ENCODE measurements at regions not wholly inside any gene's neighbourhood (a gene's known extent, or its start where the extent isn't known, plus 50 kb on each side); places are given as distances from the start of the nearest gene placed in this dataset.

DNA sequence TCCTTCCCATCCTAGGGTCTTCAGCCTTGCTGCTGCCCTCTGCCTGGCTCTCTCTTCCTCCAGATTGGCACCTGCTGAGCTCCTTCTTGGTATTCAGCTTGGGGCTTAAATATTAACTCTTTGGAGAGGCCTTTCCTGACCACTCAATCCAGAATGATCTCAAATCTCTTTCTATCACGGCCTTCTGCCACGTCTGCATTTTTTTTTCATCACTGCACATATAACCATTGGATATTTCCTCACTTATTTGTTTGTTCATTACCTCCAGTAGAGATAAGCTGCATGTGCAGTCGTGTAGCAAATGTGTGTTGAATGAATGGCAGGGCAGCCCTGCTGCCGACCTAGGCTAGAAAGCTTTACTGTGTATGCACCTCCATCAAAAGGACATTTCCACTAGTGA is 51.6 kb upstream of the MPP7 start:
- DNase-seq = no peak
- no peaks in the 10 kb centered on the region for H3K27me3 ChIP-seq

GRCh38 chr10:28355376-28355775 is 52.5 kb upstream of the MPP7 start:
- no peak overlapping the region for H3K4me3 ChIP-seq
- no peak for DNase-seq
- no peaks in the 10 kb centered on the region for H3K9me3 ChIP-seq
- WGBS, 2 donors = 58 to 77% methylated on average over 2 of the region's 2 CpGs
- no peaks in the 10 kb centered on the region for H3K36me3 ChIP-seq
- no peaks in the 10 kb centered on the region for H3K4me1 ChIP-seq
- H3K27ac ChIP-seq = no peak overlapping the region
- TF ChIP-seq, protein P1, sequence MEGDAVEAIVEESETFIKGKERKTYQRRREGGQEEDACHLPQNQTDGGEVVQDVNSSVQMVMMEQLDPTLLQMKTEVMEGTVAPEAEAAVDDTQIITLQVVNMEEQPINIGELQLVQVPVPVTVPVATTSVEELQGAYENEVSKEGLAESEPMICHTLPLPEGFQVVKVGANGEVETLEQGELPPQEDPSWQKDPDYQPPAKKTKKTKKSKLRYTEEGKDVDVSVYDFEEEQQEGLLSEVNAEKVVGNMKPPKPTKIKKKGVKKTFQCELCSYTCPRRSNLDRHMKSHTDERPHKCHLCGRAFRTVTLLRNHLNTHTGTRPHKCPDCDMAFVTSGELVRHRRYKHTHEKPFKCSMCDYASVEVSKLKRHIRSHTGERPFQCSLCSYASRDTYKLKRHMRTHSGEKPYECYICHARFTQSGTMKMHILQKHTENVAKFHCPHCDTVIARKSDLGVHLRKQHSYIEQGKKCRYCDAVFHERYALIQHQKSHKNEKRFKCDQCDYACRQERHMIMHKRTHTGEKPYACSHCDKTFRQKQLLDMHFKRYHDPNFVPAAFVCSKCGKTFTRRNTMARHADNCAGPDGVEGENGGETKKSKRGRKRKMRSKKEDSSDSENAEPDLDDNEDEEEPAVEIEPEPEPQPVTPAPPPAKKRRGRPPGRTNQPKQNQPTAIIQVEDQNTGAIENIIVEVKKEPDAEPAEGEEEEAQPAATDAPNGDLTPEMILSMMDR (IDR thresholded peaks at IDR 0.05) = no peak
- TF ChIP-seq POLR2A (IDR thresholded peaks at IDR 0.05) = no peak
- intact Hi-C loops (cut with DNase I) = no loop called here
- H3K27me3 ChIP-seq = peaks cover 0 to 6% (median 0%) of the 10 kb centered on the region in 4 donors

More for the DNA sequence above, 51.6 kb upstream of the MPP7 start:
- H3K27ac ChIP-seq = no peak overlapping the region
- 62 to 71% methylated on average over 4 of the region's 4 CpGs for WGBS, 2 donors
- H3K4me3 ChIP-seq = no peak overlapping the region
- TF ChIP-seq, protein P1 (IDR thresholded peaks at IDR 0.05) = no peak
- TF ChIP-seq POLR2A (IDR thresholded peaks at IDR 0.05) = no peak
- no peaks in the 10 kb centered on the region for H3K36me3 ChIP-seq
- H3K9me3 ChIP-seq = no peaks in the 10 kb centered on the region
- intact Hi-C loops (cut with DNase I) = no loop called here
- no peaks in the 10 kb centered on the region for H3K4me1 ChIP-seq

DNA sequence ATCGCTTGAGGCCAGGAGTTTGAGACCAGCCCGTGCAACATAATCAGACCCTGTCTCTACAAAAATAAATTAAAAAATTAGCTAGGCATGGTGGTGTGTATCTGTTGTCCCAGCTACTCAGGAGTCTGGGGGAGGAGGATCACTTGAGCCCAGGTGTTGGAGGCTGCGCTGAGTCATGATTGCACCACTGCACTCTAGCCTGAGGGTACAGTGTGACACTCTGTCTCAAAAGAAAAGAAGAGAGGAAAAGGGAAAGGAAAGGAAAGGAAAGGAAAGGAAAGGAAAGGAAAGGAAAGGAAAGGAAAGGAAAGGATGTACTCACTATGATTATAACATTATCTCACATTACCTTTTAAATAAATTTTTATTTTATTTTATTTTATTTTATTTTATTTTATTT is 56.5 kb upstream of the MPP7 start:
- H3K4me1 ChIP-seq = no peaks in the 10 kb centered on the region
- 82 to 91% methylated on average over 3 of the region's 3 CpGs for WGBS, 2 donors
- intact Hi-C loops (cut with DNase I) = no loop called here

DNA sequence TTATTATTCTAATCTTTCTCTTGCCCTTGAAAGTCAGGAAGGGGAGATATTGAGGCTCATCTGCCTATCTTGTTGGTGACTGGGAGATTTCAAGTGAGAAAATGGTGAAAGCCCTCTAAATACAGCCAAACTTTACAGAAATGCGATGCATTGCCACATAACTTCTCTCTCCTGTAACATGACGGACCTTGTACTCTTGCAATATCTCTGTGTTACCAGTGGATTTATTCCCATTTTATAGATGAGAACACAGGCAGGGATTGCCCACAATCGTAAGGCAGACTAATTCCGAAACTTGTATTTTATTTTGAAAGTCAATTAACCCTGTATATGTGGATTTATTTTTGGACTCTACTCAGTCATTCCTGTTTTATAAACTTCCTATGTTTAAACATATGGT is 57.3 kb upstream of the MPP7 start:
- WGBS, 2 donors = 64 to 78% methylated on average over 4 of the region's 4 CpGs
- DNase-seq = no peak

More for the DNA sequence above, 56.5 kb upstream of the MPP7 start:
- no peak for DNase-seq
- no peak overlapping the region for H3K27ac ChIP-seq
- H3K9me3 ChIP-seq = no peaks in the 10 kb centered on the region
- no peaks in the 10 kb centered on the region for H3K36me3 ChIP-seq
- TF ChIP-seq, protein P1 (IDR thresholded peaks at IDR 0.05) = no peak
- no peak for TF ChIP-seq POLR2A (IDR thresholded peaks at IDR 0.05)
- H3K4me3 ChIP-seq = no peak overlapping the region
- H3K27me3 ChIP-seq = peaks cover 0 to 6% (median 0%) of the 10 kb centered on the region in 4 donors

DNA sequence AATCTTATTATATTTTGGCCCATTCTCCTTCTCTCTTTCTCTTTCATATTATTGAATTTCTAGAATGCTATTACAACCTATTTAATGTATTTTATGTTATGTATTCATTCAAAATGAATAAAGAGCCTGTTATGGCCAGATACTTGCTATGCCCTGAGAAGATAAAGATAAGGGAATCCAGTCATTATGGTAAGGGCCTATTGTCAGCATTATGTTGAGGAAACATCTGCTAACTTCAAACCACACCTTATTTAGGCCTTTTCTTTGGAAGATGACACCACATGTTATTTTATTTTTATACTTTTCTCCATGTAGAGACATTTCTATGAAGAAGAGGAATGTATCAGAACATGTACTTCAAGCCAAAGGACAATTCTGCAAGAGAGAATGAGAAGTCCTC is 60.5 kb upstream of the MPP7 start:
- Histone ChIP-seq H3K4me1 (peaks cover 0 to 10% (median 9%) of the 10 kb centered on the region in 3 donors), H3K27me3 (peaks cover 0 to 6% (median 0%) of the 10 kb centered on the region in 4 donors), H3K9me3 (no peaks in the 10 kb centered on the region), H3K36me3 (no peaks in the 10 kb centered on the region), H3K4me3 (no peak overlapping the region), H3K27ac (no peak overlapping the region)
- intact Hi-C loops (cut with DNase I) = no loop called here
- DNase-seq = no peak
- TF ChIP-seq, protein P1 (IDR thresholded peaks at IDR 0.05) = no peak
- TF ChIP-seq POLR2A (IDR thresholded peaks at IDR 0.05) = no peak

More for the DNA sequence above, 57.3 kb upstream of the MPP7 start:
- H3K9me3 ChIP-seq = no peaks in the 10 kb centered on the region
- peaks cover 0 to 6% (median 0%) of the 10 kb centered on the region in 4 donors for H3K27me3 ChIP-seq
- no peaks in the 10 kb centered on the region for H3K4me1 ChIP-seq
- no peak for TF ChIP-seq POLR2A (IDR thresholded peaks at IDR 0.05)
- TF ChIP-seq, protein P1 (IDR thresholded peaks at IDR 0.05) = no peak
- intact Hi-C loops (cut with DNase I) = no loop called here
- H3K4me3 ChIP-seq = no peak overlapping the region
- no peaks in the 10 kb centered on the region for H3K36me3 ChIP-seq
- H3K27ac ChIP-seq = no peak overlapping the region

Measured in esophagus squamous epithelium (tissue), 5 donors.